ENCODE measurements at regions not wholly inside any gene's neighbourhood (a gene's known extent, or its start where the extent isn't known, plus 50 kb on each side); places are given as distances from the start of the nearest gene placed in this dataset.
"Not testable (repeated sequence)": the region's sequence is repeated elsewhere in the genome, so short reads cannot be mapped to it uniquely, and the experiment has no call there.

- CTCF ChIA-PET, result no interaction called here
- POLR2A ChIA-PET, result no interaction called here
These were observed 240.4 kb upstream of the AFF2 start for GRCh38 chrX:148259990-148260389.

GRCh38 chrX:148265829-148266228, 234.6 kb upstream of the AFF2 start:
- ChIA-PET POLR2A (no interaction called here), CTCF (no interaction called here)

- POLR2A ChIA-PET, result no interaction called here
These were observed 231.7 kb upstream of the AFF2 start for GRCh38 chrX:148268673-148269072.

GRCh38 chrX:148269513-148269912, 230.9 kb upstream of the AFF2 start:
- ChIA-PET POLR2A (no interaction called here), CTCF (no interaction called here)

More at GRCh38 chrX:148268673-148269072, 231.7 kb upstream of the AFF2 start:
- CTCF ChIA-PET, result no interaction called here

GRCh38 chrX:148270499-148270898, 229.9 kb upstream of the AFF2 start:
- ChIA-PET CTCF (no interaction called here), POLR2A (no interaction called here)

- POLR2A ChIA-PET, result no interaction called here
- CTCF ChIA-PET, result no interaction called here
These were observed 229.2 kb upstream of the AFF2 start for GRCh38 chrX:148271263-148271662.

- POLR2A ChIA-PET, result no interaction called here
- CTCF ChIA-PET, result no interaction called here
These were observed 218.5 kb upstream of the AFF2 start for GRCh38 chrX:148281920-148282319.

GRCh38 chrX:148282504-148282903, 217.9 kb upstream of the AFF2 start:
- ChIA-PET CTCF (no interaction called here), POLR2A (no interaction called here)

GRCh38 chrX:148284056-148284455, 216.4 kb upstream of the AFF2 start:
- POLR2A ChIA-PET, result no interaction called here
- CTCF ChIA-PET, result no interaction called here

- POLR2A ChIA-PET, result no interaction called here
- CTCF ChIA-PET, result no interaction called here
These were observed 215.6 kb upstream of the AFF2 start for GRCh38 chrX:148284821-148285220.

- CTCF ChIA-PET, result no interaction called here
- POLR2A ChIA-PET, result no interaction called here
These were observed 212.0 kb upstream of the AFF2 start for GRCh38 chrX:148288451-148288850.

- ChIA-PET POLR2A (no interaction called here), CTCF (no interaction called here)
These were observed 210.4 kb upstream of the AFF2 start for GRCh38 chrX:148290041-148290440.

- CTCF ChIA-PET, result no interaction called here
- POLR2A ChIA-PET, result no interaction called here
These were observed 209.5 kb upstream of the AFF2 start for GRCh38 chrX:148290931-148291330.

- POLR2A ChIA-PET, result no interaction called here
These were observed 201.7 kb upstream of the AFF2 start for GRCh38 chrX:148298737-148299136.

GRCh38 chrX:148305214-148305613, 195.2 kb upstream of the AFF2 start:
- CTCF ChIA-PET, POLR2A ChIA-PET: not testable (repeated sequence)

More at GRCh38 chrX:148298737-148299136, 201.7 kb upstream of the AFF2 start:
- CTCF ChIA-PET, result no interaction called here

GRCh38 chrX:148309413-148309812, 191.0 kb upstream of the AFF2 start:
- POLR2A ChIA-PET, result no interaction called here

GRCh38 chrX:148310426-148311165, 189.8 kb upstream of the AFF2 start:
- ChIA-PET CTCF (no interaction called here), POLR2A (no interaction called here)

More at GRCh38 chrX:148309413-148309812, 191.0 kb upstream of the AFF2 start:
- CTCF ChIA-PET, result no interaction called here

GRCh38 chrX:148311544-148311943, 188.9 kb upstream of the AFF2 start:
- CTCF ChIA-PET, result no interaction called here

GRCh38 chrX:148314876-148315275, 185.5 kb upstream of the AFF2 start:
- CTCF ChIA-PET, result no interaction called here
- POLR2A ChIA-PET, result no interaction called here

More at GRCh38 chrX:148311544-148311943, 188.9 kb upstream of the AFF2 start:
- POLR2A ChIA-PET, result no interaction called here

- ChIA-PET CTCF (no interaction called here), POLR2A (no interaction called here)
These were observed 184.0 kb upstream of the AFF2 start for GRCh38 chrX:148316446-148316845.

GRCh38 chrX:148322906-148323305, 177.5 kb upstream of the AFF2 start:
- ChIA-PET CTCF (no interaction called here), POLR2A (no interaction called here)

- CTCF ChIA-PET, result no interaction called here
- POLR2A ChIA-PET, result no interaction called here
These were observed 166.4 kb upstream of the AFF2 start for GRCh38 chrX:148333989-148334388.

- ChIA-PET POLR2A (no interaction called here), CTCF (no interaction called here)
These were observed 162.5 kb upstream of the AFF2 start for GRCh38 chrX:148337873-148338272.
